KMS-11 (cell line): ENCODE measurements at regions not wholly inside any gene's neighbourhood (a gene's known extent, or its start where the extent isn't known, plus 50 kb on each side); places are given as distances from the start of the nearest gene placed in this dataset.

Source experiments
- H2AFZ ChIP-seq: fragments of 200-600 bp; sonication (generic); 2 replicates; pipeline ENCODE4 v1.6.1; 2016; ENCODE audit warnings: antibody characterized with exemption, mixed run types, low read depth
- H3K27ac ChIP-seq: fragments of 200-600 bp; sonication (generic); 2 replicates; pipeline ENCODE4 v1.6.1; 2016; ENCODE audit warnings: mild to moderate bottlenecking, mixed run types
- H3K27me3 ChIP-seq: fragments of 200-600 bp; sonication (generic); 2 replicates; pipeline ENCODE4 v1.6.1; 2017; ENCODE audit warnings: mild to moderate bottlenecking, low read depth, mixed run types, moderate library complexity; ENCODE audit not compliant: insufficient read depth
- H3K36me3 ChIP-seq: fragments of 200-600 bp; sonication (generic); 2 replicates; pipeline ENCODE4 v1.6.1; 2017; ENCODE audit warnings: mild to moderate bottlenecking, mixed run types; ENCODE audit not compliant: insufficient read depth
- H3K4me1 ChIP-seq: fragments of 200-600 bp; sonication (generic); 2 replicates; pipeline ENCODE4 v1.6.1; 2016; ENCODE audit warnings: mild to moderate bottlenecking, low read depth, mixed run types; ENCODE audit not compliant: poor library complexity, severe bottlenecking
- H3K4me2 ChIP-seq: fragments of 200-600 bp; sonication (generic); 2 replicates; pipeline ENCODE4 v1.7.0; 2016; ENCODE audit warnings: mild to moderate bottlenecking, mixed run types
- H3K4me3 ChIP-seq: fragments of 200-600 bp; sonication (generic); IDR thresholded peaks from 2 replicates; pipeline ENCODE4 v1.6.1; 2017; ENCODE audit warnings: low read depth, low read length, mixed read lengths; ENCODE audit not compliant: insufficient read depth
- H3K79me2 ChIP-seq: fragments of 200-600 bp; sonication (generic); 2 replicates; pipeline ENCODE4 v1.6.1; 2016; ENCODE audit warnings: low read depth, mixed run types; ENCODE audit not compliant: insufficient read depth
- H3K9ac ChIP-seq: fragments of 200-600 bp; sonication (generic); 2 replicates; pipeline ENCODE4 v1.6.1; 2016; ENCODE audit warnings: mild to moderate bottlenecking, mixed run types
- H4K20me1 ChIP-seq: fragments of 200-600 bp; sonication (generic); 2 replicates; pipeline ENCODE4 v1.6.1; 2016; ENCODE audit warnings: mild to moderate bottlenecking, mixed run types; ENCODE audit not compliant: insufficient read depth
- TF ChIP-seq, protein P1 (sequence below): fragments of 200-600 bp; sonication (generic); conservative IDR thresholded peaks from 2 replicates; pipeline ENCODE4 v1.6.1; 2017; ENCODE audit warnings: low read depth, mild to moderate bottlenecking, antibody characterized with exemption, low read length, moderate library complexity, mixed read lengths

GRCh38 chr10:4498711-4499251 is 327.2 kb upstream of the AKR1E2 start:
- TF ChIP-seq, protein P1, sequence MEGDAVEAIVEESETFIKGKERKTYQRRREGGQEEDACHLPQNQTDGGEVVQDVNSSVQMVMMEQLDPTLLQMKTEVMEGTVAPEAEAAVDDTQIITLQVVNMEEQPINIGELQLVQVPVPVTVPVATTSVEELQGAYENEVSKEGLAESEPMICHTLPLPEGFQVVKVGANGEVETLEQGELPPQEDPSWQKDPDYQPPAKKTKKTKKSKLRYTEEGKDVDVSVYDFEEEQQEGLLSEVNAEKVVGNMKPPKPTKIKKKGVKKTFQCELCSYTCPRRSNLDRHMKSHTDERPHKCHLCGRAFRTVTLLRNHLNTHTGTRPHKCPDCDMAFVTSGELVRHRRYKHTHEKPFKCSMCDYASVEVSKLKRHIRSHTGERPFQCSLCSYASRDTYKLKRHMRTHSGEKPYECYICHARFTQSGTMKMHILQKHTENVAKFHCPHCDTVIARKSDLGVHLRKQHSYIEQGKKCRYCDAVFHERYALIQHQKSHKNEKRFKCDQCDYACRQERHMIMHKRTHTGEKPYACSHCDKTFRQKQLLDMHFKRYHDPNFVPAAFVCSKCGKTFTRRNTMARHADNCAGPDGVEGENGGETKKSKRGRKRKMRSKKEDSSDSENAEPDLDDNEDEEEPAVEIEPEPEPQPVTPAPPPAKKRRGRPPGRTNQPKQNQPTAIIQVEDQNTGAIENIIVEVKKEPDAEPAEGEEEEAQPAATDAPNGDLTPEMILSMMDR = no peak
- Histone ChIP-seq H3K27me3 (no peaks in the 10 kb centered on the region), H3K4me1 (no peaks in the 10 kb centered on the region), H3K36me3 (no peaks in the 10 kb centered on the region), H3K9ac (no peak overlapping the region), H3K27ac (no peak overlapping the region), H3K79me2 (no peaks in the 10 kb centered on the region), H4K20me1 (no peaks in the 10 kb centered on the region), H3K4me2 (no peak overlapping the region), H3K4me3 (no peak overlapping the region), H2AFZ (no peak overlapping the region)

DNA sequence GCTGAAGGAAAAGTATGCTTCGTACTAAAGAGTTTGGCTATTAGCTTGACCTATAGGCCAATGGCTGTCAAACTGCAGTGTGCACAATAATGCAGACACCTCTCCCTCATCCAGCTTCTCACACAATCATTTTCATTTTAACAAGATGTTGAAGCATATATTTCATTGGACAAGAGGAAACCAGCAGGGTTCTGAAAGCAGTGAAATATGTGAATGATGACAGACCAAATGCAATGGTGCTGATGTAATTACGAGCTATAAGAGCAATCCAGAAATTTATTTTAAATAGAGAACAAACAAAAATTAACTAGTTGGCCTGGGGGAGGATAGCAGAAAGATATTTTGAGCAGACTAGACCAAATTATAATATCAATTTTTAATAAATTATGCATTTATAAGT is 331.5 kb upstream of the AKR1E2 start:
- H4K20me1 ChIP-seq = no peaks in the 10 kb centered on the region
- no peaks in the 10 kb centered on the region for H3K27me3 ChIP-seq
- no peak overlapping the region for H3K27ac ChIP-seq
- TF ChIP-seq, protein P1 = no peak
- no peaks in the 10 kb centered on the region for H3K36me3 ChIP-seq
- H3K9ac ChIP-seq = no peak overlapping the region
- H3K4me2 ChIP-seq = no peak overlapping the region
- no peak overlapping the region for H2AFZ ChIP-seq
- no peaks in the 10 kb centered on the region for H3K4me1 ChIP-seq
- H3K4me3 ChIP-seq = no peak overlapping the region
- no peaks in the 10 kb centered on the region for H3K79me2 ChIP-seq

DNA sequence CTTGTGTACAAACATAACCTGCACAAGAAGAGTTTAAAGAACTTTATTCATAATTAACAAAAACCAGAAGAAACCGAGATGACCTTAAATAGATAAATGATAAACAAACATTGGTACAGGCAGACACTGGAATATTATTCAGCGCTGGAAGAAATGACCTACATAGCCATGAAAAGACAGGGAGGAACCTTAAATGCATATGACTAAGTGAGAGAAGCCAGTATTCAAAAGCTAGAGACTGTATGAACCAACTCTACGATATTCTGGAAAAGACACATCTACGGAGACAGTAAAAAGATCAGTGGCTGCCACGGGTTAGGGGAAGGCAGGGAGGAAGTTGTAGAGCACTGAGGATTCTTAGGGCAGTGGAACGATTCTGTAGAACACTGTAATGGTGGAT is 333.8 kb upstream of the AKR1E2 start:
- no peaks in the 10 kb centered on the region for H3K4me1 ChIP-seq
- H3K27me3 ChIP-seq = no peaks in the 10 kb centered on the region
- no peak overlapping the region for H3K9ac ChIP-seq
- no peaks in the 10 kb centered on the region for H3K79me2 ChIP-seq
- no peak overlapping the region for H2AFZ ChIP-seq
- no peaks in the 10 kb centered on the region for H3K36me3 ChIP-seq
- no peak overlapping the region for H3K4me3 ChIP-seq
- no peak overlapping the region for H3K27ac ChIP-seq
- no peak overlapping the region for H3K4me2 ChIP-seq
- TF ChIP-seq, protein P1 = no peak
- no peaks in the 10 kb centered on the region for H4K20me1 ChIP-seq

DNA sequence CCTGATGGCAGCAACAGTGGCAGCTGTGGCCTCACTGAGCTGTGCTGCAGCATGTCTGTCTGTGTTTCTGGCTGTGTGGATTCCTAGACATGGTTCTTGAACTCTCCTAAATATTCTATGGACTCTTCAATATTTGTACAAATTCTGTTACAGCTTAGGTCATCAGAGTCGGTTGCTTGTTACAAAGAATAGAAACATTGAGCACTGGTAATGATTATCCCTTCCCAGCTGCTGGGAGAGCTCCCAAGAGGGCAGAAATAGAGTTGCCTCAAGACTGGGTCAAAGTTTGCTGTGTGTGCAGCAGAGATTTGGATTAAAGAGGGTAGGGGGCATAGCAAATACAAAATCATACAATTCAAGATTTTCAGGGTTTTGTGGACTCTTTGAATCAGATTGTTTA is 337.1 kb upstream of the AKR1E2 start:
- Histone ChIP-seq H2AFZ (no peak overlapping the region), H3K36me3 (no peaks in the 10 kb centered on the region), H3K27ac (no peak overlapping the region), H3K27me3 (no peaks in the 10 kb centered on the region), H3K9ac (no peak overlapping the region), H3K4me1 (no peaks in the 10 kb centered on the region), H3K4me2 (no peak overlapping the region), H4K20me1 (no peaks in the 10 kb centered on the region), H3K79me2 (no peaks in the 10 kb centered on the region), H3K4me3 (no peak overlapping the region)
- TF ChIP-seq, protein P1 = no peak
